ENCODE measurements at regions not wholly inside any gene's neighbourhood (a gene's known extent, or its start where the extent isn't known, plus 50 kb on each side); places are given as distances from the start of the nearest gene placed in this dataset.
A peak's percentile ranks its signal among the peaks of the same experiment; 100 is the strongest.

GRCh38 chr1:83742446-83742845 is 256.5 kb downstream of the TTLL7 start (continued):
- TF ChIP-seq ZBTB11 (CRISPR knock-in tag; IDR thresholded peaks at IDR 0.05) (no peak), SPI1 (IDR thresholded peaks at IDR 0.05; ENCODE audit: borderline replicate concordance, insufficient read depth, low read depth, low read length) (no peak), MTA3 (IDR thresholded peaks at IDR 0.05; ENCODE audit: borderline replicate concordance, low read length) (no peak), RCOR1 (conservative IDR thresholded peaks at IDR 0.05; ENCODE audit: low read depth, low read length) (no peak), MYB (IDR thresholded peaks at IDR 0.05; ENCODE audit: borderline replicate concordance, low read depth, low read length) (no peak), KLF5 (IDR thresholded peaks at IDR 0.05; ENCODE audit: partially characterized antibody) (no peak), SMARCA5 (IDR thresholded peaks at IDR 0.05) (no peak), CREB1 (IDR thresholded peaks at IDR 0.05; ENCODE audit: low read depth) (no peak)

GRCh38 chr1:83741770-83742169 is 257.2 kb downstream of the TTLL7 start:
- intact Hi-C loops (cut with micrococcal nuclease; ENCODE audit: unreplicated experiment), result no loop called here
- TF ChIP-seq IRF5 (IDR thresholded peaks at IDR 0.05; ENCODE audit: borderline replicate concordance) (no peak), STAT1 (conservative IDR thresholded peaks at IDR 0.05) (no peak), ATF2 (IDR thresholded peaks at IDR 0.05; ENCODE audit: low read length) (no peak), RCOR1 (conservative IDR thresholded peaks at IDR 0.05; ENCODE audit: low read depth, low read length) (no peak), PRDM15 (CRISPR knock-in tag; IDR thresholded peaks at IDR 0.05) (no peak)

More at GRCh38 chr1:83741770-83742169, 257.2 kb downstream of the TTLL7 start:
- in situ Hi-C loops (cut with MboI), result no loop called here
- no peaks in the 10 kb centered on the region for H3K79me2 ChIP-seq (ENCODE audit: control insufficient read depth, insufficient read depth, low read length)
- no peak overlapping the region for H3K9ac ChIP-seq (ENCODE audit: control insufficient read depth, insufficient read depth, low read length)
- H3K4me1 ChIP-seq (ENCODE audit: control insufficient read depth, insufficient read depth, low read length), result no peaks in the 10 kb centered on the region
- H2AFZ ChIP-seq (ENCODE audit: control insufficient read depth, low read depth, low read length), result no peak overlapping the region
- no peaks in the 10 kb centered on the region for H3K9me3 ChIP-seq (replicated peaks; ENCODE audit: control insufficient read depth, insufficient read depth, low read length)
- H4K20me1 ChIP-seq (ENCODE audit: control insufficient read depth, insufficient read depth), result no peaks in the 10 kb centered on the region
- no peak overlapping the region for H3K4me3 ChIP-seq
- FAIRE-seq, result peak; percentile 13
- no peaks in the 10 kb centered on the region for H3K27me3 ChIP-seq (replicated peaks in 1 of 2; ENCODE audit: control insufficient read depth in 2 of 2, insufficient read depth in 2 of 2, low read length in 1 of 2)
- no peak for ATAC-seq
- POLR2A ChIA-PET, result interaction anchor here (0.7 kb wide), 1 partner anchor 180 kb away, joined by 3 read pairs; no protein-coding TSS in a partner anchor
- no TSS peak for BruUV-seq (replicated peaks)
- SMC1A ChIA-PET (ENCODE audit: uncharacterized antibody, unreplicated experiment), result interaction anchor here (1.6 kb wide), 1 partner anchor 14 kb away, joined by 4 read pairs; no protein-coding TSS in a partner anchor
- CTCF ChIA-PET, result no interaction called here
- no peak overlapping the region for H3K4me2 ChIP-seq (ENCODE audit: control insufficient read depth, insufficient read depth)
- RAD21 ChIA-PET (ENCODE audit: unreplicated experiment), result no interaction called here
- no peaks in the 10 kb centered on the region for H3K36me3 ChIP-seq (ENCODE audit: control insufficient read depth in 2 of 2, insufficient read depth in 2 of 2, low read length in 1 of 2)
- H3K27ac ChIP-seq (ENCODE audit: control insufficient read depth, insufficient read depth), result no peak overlapping the region
- DNase-seq (ENCODE audit: low read depth, low spot score), result no peak
